DOHH2 (cell line): ENCODE measurements at regions not wholly inside any gene's neighbourhood (a gene's known extent, or its start where the extent isn't known, plus 50 kb on each side); places are given as distances from the start of the nearest gene placed in this dataset.

Experiments
- EZH2phosphoT487 ChIP-seq: fragments of 200-600 bp; sonication (generic); IDR thresholded peaks from 2 replicates; pipeline ENCODE4 v1.6.1; 2017; ENCODE audit warnings: borderline replicate concordance, mild to moderate bottlenecking, antibody characterized with exemption, low read length, moderate library complexity, mixed read lengths
- TF ChIP-seq, protein P1 (sequence below): fragments of 200-600 bp; sonication (generic); IDR thresholded peaks from one replicate; pipeline ENCODE4 v1.5.1; 2014; ENCODE audit warnings: antibody characterized with exemption, mild to moderate bottlenecking, low read depth, low read length; ENCODE audit not compliant: poor library complexity, severe bottlenecking

DNA sequence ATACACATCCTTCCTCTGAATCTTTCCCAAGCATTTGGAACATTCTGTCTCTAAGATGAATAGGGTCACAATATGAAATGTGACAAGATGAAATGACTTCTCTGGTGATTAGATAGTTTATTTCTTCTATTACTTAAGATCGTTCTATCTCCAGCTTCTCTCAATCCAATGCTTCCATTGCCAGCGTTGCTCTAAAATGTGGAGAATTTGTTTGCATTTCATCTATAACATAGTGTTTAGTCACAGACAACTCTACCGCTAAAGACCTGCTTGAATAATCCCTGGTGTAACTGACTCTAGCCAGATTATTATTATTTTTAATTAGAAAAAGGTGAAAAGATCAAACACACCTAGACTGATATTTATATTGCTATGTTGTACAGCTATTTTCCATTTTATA, 184.7 kb upstream of the PRICKLE1 start:
- TF ChIP-seq, protein P1, sequence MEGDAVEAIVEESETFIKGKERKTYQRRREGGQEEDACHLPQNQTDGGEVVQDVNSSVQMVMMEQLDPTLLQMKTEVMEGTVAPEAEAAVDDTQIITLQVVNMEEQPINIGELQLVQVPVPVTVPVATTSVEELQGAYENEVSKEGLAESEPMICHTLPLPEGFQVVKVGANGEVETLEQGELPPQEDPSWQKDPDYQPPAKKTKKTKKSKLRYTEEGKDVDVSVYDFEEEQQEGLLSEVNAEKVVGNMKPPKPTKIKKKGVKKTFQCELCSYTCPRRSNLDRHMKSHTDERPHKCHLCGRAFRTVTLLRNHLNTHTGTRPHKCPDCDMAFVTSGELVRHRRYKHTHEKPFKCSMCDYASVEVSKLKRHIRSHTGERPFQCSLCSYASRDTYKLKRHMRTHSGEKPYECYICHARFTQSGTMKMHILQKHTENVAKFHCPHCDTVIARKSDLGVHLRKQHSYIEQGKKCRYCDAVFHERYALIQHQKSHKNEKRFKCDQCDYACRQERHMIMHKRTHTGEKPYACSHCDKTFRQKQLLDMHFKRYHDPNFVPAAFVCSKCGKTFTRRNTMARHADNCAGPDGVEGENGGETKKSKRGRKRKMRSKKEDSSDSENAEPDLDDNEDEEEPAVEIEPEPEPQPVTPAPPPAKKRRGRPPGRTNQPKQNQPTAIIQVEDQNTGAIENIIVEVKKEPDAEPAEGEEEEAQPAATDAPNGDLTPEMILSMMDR: no peak
- no peak for TF ChIP-seq EZH2phosphoT487
